ENCODE measurements at regions not wholly inside any gene's neighbourhood (a gene's known extent, or its start where the extent isn't known, plus 50 kb on each side); places are given as distances from the start of the nearest gene placed in this dataset.

DNA sequence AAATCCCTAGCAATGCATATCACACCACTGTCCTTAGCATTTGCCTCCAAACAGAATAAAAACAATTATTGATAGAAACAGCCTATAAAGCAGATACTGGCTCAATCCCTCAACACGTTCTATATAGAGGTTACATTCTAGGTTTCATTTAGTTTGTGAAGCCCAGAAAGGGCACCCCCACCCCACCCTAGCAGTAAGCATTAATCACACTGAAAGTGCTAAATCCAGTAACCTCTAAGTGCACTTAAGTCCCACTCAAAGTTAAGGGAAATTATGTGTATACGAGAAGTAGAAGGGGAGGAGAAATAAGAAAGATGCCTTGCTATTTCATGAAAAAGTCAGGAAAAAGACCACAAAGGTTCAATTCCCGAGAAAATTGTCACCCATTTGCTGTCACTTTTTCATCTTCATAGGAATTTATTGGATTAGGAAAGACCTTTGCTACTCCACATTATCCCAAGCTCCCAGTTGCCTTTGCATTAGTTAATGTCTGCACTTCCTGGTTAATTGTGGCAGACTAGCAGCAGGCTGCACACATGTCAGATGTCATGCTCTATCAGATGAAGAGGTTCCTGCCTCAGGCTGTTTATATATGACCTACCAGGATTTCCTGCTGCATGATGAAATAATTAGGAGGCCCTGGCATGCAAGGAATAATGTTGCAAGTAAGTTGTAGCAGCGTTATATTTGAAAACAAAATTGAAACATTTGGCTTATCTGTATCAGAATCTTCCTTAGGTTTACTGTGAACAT lies 54.5 kb upstream of the LHX8 start:
- Mint-ChIP-seq H3K36me3 (ENCODE audit: insufficient read depth, unreplicated experiment) (no peaks in the 10 kb centered on the region), H3K9me3 (ENCODE audit: low read depth, unreplicated experiment) (no peaks in the 10 kb centered on the region), H3K4me3 (ENCODE audit: low read depth, unreplicated experiment) (no peak overlapping the region), H3K4me1 (ENCODE audit: low read depth, unreplicated experiment) (no peaks in the 10 kb centered on the region), H3K27me3 (ENCODE audit: unreplicated experiment) (no peaks in the 10 kb centered on the region), H3K27ac (ENCODE audit: unreplicated experiment) (no peak overlapping the region)
- BruUV-seq (replicated peaks) = no TSS peak
- CTCF ChIA-PET = no interaction called here
- intact Hi-C loops (cut with micrococcal nuclease; ENCODE audit: unreplicated experiment) = no loop called here
- no peak for DNase-seq
- TF ChIP-seq CTCF (IDR thresholded peaks at IDR 0.05; ENCODE audit: unreplicated experiment) = no peak

- intact Hi-C loops (cut with micrococcal nuclease; ENCODE audit: unreplicated experiment) = no loop called here
- no peaks in the 10 kb centered on the region for H3K36me3 Mint-ChIP-seq (ENCODE audit: insufficient read depth, unreplicated experiment)
- no peak for TF ChIP-seq CTCF (IDR thresholded peaks at IDR 0.05; ENCODE audit: unreplicated experiment)
- BruUV-seq (replicated peaks) = no TSS peak
- H3K27ac Mint-ChIP-seq (ENCODE audit: unreplicated experiment) = no peak overlapping the region
- no peak overlapping the region for H3K4me3 Mint-ChIP-seq (ENCODE audit: low read depth, unreplicated experiment)
- H3K27me3 Mint-ChIP-seq (ENCODE audit: unreplicated experiment) = no peaks in the 10 kb centered on the region
- CTCF ChIA-PET = no interaction called here
- DNase-seq = no peak
- H3K4me1 Mint-ChIP-seq (ENCODE audit: low read depth, unreplicated experiment) = no peaks in the 10 kb centered on the region
- no peaks in the 10 kb centered on the region for H3K9me3 Mint-ChIP-seq (ENCODE audit: low read depth, unreplicated experiment)
Measured at GRCh38 chr1:75083223-75083622, 51.0 kb upstream of the LHX8 start.

GRCh38 chr1:75083848-75084514 lies 50.2 kb upstream of the LHX8 start:
- BruUV-seq (replicated peaks) = no TSS peak
- no peak overlapping the region for H3K27ac Mint-ChIP-seq (ENCODE audit: unreplicated experiment)
- H3K9me3 Mint-ChIP-seq (ENCODE audit: low read depth, unreplicated experiment) = no peaks in the 10 kb centered on the region
- H3K4me1 Mint-ChIP-seq (ENCODE audit: low read depth, unreplicated experiment) = no peaks in the 10 kb centered on the region
- DNase-seq = no peak
- TF ChIP-seq CTCF (IDR thresholded peaks at IDR 0.05; ENCODE audit: unreplicated experiment) = no peak
- CTCF ChIA-PET = no interaction called here
- H3K27me3 Mint-ChIP-seq (ENCODE audit: unreplicated experiment) = no peaks in the 10 kb centered on the region
- intact Hi-C loops (cut with micrococcal nuclease; ENCODE audit: unreplicated experiment) = no loop called here
- H3K4me3 Mint-ChIP-seq (ENCODE audit: low read depth, unreplicated experiment) = no peak overlapping the region
- no peaks in the 10 kb centered on the region for H3K36me3 Mint-ChIP-seq (ENCODE audit: insufficient read depth, unreplicated experiment)
